ENCODE measurements at regions not wholly inside any gene's neighbourhood (a gene's known extent, or its start where the extent isn't known, plus 50 kb on each side); places are given as distances from the start of the nearest gene placed in this dataset.
"Not testable (repeated sequence)": the region's sequence is repeated elsewhere in the genome, so short reads cannot be mapped to it uniquely, and the experiment has no call there.

DNA sequence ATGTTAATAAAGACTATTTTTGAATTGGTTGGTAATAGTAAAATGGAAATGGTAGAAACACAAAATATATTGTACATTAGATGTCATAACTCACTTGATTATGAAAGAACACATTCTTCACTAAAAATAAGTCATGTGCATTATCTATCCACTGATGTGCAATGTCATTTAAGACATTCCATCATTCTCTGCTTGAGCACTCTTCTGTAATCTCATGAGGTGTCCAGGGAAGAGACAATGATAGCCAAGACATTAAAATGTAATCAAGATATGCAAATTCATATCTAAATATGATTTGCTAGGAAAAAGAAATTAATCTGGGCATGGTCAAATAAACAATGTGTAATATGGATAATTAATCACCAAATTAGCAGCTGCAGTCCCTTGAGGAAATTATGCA is 422.5 kb downstream of the BTG1 start:
- Histone ChIP-seq H3K4me1 (ENCODE audit: insufficient read depth, low read length) (no peaks in the 10 kb centered on the region), H3K4me3 (ENCODE audit: low read length) (no peak overlapping the region), H3K9ac (ENCODE audit: low read depth, low read length) (no peak overlapping the region), H3K27me3 (ENCODE audit: insufficient read depth, low read length) (no peaks in the 10 kb centered on the region), H3K9me3 (ENCODE audit: insufficient read depth, low read depth, low read length) (no peaks in the 10 kb centered on the region), H3K27ac (ENCODE audit: low read length) (no peak overlapping the region), H3K36me3 (ENCODE audit: insufficient read depth, low read depth, low read length) (no peaks in the 10 kb centered on the region)

DNA sequence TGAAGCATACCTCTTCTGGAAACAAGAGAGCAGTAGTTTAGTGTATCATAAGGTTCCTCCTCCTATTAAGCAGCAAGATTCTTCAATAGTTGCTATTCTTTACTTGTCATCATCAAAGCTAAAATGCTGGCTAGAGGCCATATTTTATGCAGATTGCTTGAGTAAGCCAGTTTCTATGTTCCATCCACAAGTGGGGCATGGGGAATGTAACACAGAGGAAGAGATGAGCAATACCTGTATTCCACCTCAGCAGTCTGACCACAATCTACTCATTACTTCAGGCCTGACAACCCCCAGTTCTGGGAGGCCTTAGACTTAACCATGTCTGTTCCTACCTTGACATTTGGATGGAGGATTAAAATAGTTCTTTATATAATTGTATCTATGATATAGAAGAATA is 423.6 kb downstream of the BTG1 start:
- Histone ChIP-seq H3K27ac (ENCODE audit: low read length) (no peak overlapping the region), H3K9me3 (ENCODE audit: insufficient read depth, low read depth, low read length) (no peaks in the 10 kb centered on the region), H3K36me3 (ENCODE audit: insufficient read depth, low read depth, low read length) (no peaks in the 10 kb centered on the region), H3K4me1 (ENCODE audit: insufficient read depth, low read length) (no peaks in the 10 kb centered on the region), H3K27me3 (ENCODE audit: insufficient read depth, low read length) (no peaks in the 10 kb centered on the region), H3K4me3 (ENCODE audit: low read length) (no peak overlapping the region), H3K9ac (ENCODE audit: low read depth, low read length) (no peak overlapping the region)

DNA sequence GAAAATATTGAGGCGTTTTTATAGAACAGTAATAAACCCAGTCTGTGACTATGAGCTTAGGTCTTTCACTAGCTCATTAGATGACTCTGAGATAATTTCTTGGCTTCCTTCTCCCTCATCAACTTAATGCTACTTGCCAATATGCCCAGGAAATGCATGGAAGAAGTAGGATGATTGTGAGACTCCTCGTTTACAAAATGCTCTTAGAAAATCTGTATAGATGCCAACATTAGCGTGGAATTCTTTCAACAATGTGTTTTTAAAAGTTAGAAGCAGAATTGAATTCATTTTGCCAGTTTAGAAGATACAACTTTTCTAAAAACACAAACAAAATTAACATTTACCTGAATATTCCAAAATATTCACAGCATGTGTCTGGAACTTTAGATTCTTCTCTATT is 424.6 kb downstream of the BTG1 start:
- no peaks in the 10 kb centered on the region for H3K4me1 ChIP-seq (ENCODE audit: insufficient read depth, low read length)
- H3K36me3 ChIP-seq (ENCODE audit: insufficient read depth, low read depth, low read length): no peaks in the 10 kb centered on the region
- H3K4me3 ChIP-seq (ENCODE audit: low read length): no peak overlapping the region
- no peak overlapping the region for H3K27ac ChIP-seq (ENCODE audit: low read length)
- no peaks in the 10 kb centered on the region for H3K9me3 ChIP-seq (ENCODE audit: insufficient read depth, low read depth, low read length)
- H3K9ac ChIP-seq (ENCODE audit: low read depth, low read length): no peak overlapping the region
- H3K27me3 ChIP-seq (ENCODE audit: insufficient read depth, low read length): no peaks in the 10 kb centered on the region

- no peak overlapping the region for H3K9ac ChIP-seq (ENCODE audit: low read depth, low read length)
- no peaks in the 10 kb centered on the region for H3K9me3 ChIP-seq (ENCODE audit: insufficient read depth, low read depth, low read length)
- no peak overlapping the region for H3K27ac ChIP-seq (ENCODE audit: low read length)
- no peak overlapping the region for H3K4me3 ChIP-seq (ENCODE audit: low read length)
- no peaks in the 10 kb centered on the region for H3K4me1 ChIP-seq (ENCODE audit: insufficient read depth, low read length)
- H3K27me3 ChIP-seq (ENCODE audit: insufficient read depth, low read length): no peaks in the 10 kb centered on the region
- H3K36me3 ChIP-seq (ENCODE audit: insufficient read depth, low read depth, low read length): no peaks in the 10 kb centered on the region
Measured at GRCh38 chr12:91718326-91718725, 427.3 kb downstream of the BTG1 start.

DNA sequence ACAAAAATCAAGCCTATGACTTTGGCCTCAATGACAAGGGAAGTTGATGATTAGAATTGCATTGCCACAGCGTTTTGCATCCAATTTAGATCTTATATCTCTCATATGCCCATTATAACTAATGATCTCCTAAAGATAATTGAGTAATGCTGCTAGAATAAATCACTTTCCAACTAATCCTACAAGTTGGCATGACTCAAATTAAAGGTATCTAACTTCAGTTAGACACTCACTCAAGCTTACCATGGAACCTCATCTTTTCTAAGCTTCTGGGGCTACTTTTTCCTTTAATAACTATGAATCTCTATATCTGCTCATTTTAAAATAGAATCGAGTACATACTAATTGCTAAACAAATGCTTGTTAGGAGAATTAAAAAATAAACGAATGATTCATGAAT is 427.8 kb downstream of the BTG1 start:
- no peaks in the 10 kb centered on the region for H3K4me1 ChIP-seq (ENCODE audit: insufficient read depth, low read length)
- no peak overlapping the region for H3K4me3 ChIP-seq (ENCODE audit: low read length)
- H3K36me3 ChIP-seq (ENCODE audit: insufficient read depth, low read depth, low read length): no peaks in the 10 kb centered on the region
- no peak overlapping the region for H3K27ac ChIP-seq (ENCODE audit: low read length)
- H3K9me3 ChIP-seq (ENCODE audit: insufficient read depth, low read depth, low read length): no peaks in the 10 kb centered on the region
- no peaks in the 10 kb centered on the region for H3K27me3 ChIP-seq (ENCODE audit: insufficient read depth, low read length)
- H3K9ac ChIP-seq (ENCODE audit: low read depth, low read length): no peak overlapping the region

GRCh38 chr12:91711925-91712324 is 433.7 kb downstream of the BTG1 start:
- H3K4me3 ChIP-seq (ENCODE audit: low read length); H3K27me3 ChIP-seq (ENCODE audit: insufficient read depth, low read length); H3K4me1 ChIP-seq (ENCODE audit: insufficient read depth, low read length); H3K9ac ChIP-seq (ENCODE audit: low read depth, low read length); H3K27ac ChIP-seq (ENCODE audit: low read length); H3K9me3 ChIP-seq (ENCODE audit: insufficient read depth, low read depth, low read length); H3K36me3 ChIP-seq (ENCODE audit: insufficient read depth, low read depth, low read length): not testable (repeated sequence)

GRCh38 chr12:91706466-91706865 is 439.2 kb downstream of the BTG1 start:
- no peak overlapping the region for H3K27ac ChIP-seq (ENCODE audit: low read length)
- H3K4me1 ChIP-seq (ENCODE audit: insufficient read depth, low read length): no peaks in the 10 kb centered on the region
- no peak overlapping the region for H3K9ac ChIP-seq (ENCODE audit: low read depth, low read length)
- H3K27me3 ChIP-seq (ENCODE audit: insufficient read depth, low read length): no peaks in the 10 kb centered on the region
- H3K36me3 ChIP-seq (ENCODE audit: insufficient read depth, low read depth, low read length): no peaks in the 10 kb centered on the region
- no peak overlapping the region for H3K4me3 ChIP-seq (ENCODE audit: low read length)
- H3K9me3 ChIP-seq (ENCODE audit: insufficient read depth, low read depth, low read length): no peaks in the 10 kb centered on the region

GRCh38 chr12:91704446-91704845 is 441.2 kb downstream of the BTG1 start:
- Histone ChIP-seq H3K36me3 (ENCODE audit: insufficient read depth, low read depth, low read length) (no peaks in the 10 kb centered on the region), H3K4me1 (ENCODE audit: insufficient read depth, low read length) (no peaks in the 10 kb centered on the region), H3K27me3 (ENCODE audit: insufficient read depth, low read length) (no peaks in the 10 kb centered on the region), H3K4me3 (ENCODE audit: low read length) (no peak overlapping the region), H3K9ac (ENCODE audit: low read depth, low read length) (no peak overlapping the region), H3K27ac (ENCODE audit: low read length) (no peak overlapping the region), H3K9me3 (ENCODE audit: insufficient read depth, low read depth, low read length) (no peaks in the 10 kb centered on the region)

DNA sequence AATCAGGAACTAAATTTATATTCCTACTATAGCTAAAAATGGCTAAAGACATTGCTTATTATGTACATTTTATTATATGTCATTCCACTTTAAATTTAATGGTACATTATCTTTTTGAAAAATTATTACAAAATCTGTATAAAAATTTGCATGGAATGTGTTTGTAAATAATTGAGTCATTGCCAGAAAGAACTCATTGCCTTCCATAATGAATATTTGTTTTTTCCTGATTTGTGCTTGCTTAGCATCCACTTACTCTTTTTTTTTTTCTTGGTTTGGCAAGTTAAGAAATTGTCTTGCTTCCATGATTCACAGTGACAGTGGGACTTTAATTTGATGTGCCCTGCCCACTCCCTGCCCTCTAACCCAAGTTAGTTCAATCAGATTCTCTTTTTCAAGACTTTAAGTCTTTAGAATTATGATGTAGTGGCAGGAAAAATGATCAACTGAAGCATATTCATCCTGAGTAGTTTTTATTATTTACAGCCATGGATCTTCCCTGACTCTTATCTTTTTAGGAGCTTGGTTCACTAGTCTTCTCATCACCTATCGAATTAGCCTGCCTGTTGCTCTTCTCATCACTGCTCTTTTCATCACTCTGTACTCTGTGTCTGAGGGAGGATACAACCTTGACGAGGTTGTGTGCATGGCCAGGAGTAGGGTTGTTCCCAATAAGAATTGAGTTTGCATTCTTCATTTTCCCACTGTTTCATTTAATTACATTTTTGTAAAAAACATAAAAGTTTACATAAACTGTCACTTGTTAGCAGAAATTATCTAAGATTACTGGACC is 442.0 kb downstream of the BTG1 start:
- Histone ChIP-seq H3K9ac (ENCODE audit: low read depth, low read length) (no peak overlapping the region), H3K4me3 (ENCODE audit: low read length) (no peak overlapping the region), H3K36me3 (ENCODE audit: insufficient read depth, low read depth, low read length) (no peaks in the 10 kb centered on the region), H3K4me1 (ENCODE audit: insufficient read depth, low read length) (no peaks in the 10 kb centered on the region), H3K27ac (ENCODE audit: low read length) (no peak overlapping the region), H3K27me3 (ENCODE audit: insufficient read depth, low read length) (no peaks in the 10 kb centered on the region), H3K9me3 (ENCODE audit: insufficient read depth, low read depth, low read length) (no peaks in the 10 kb centered on the region)

- Histone ChIP-seq H3K9ac (ENCODE audit: low read depth, low read length) (no peak overlapping the region), H3K9me3 (ENCODE audit: insufficient read depth, low read depth, low read length) (no peaks in the 10 kb centered on the region), H3K4me3 (ENCODE audit: low read length) (no peak overlapping the region), H3K27me3 (ENCODE audit: insufficient read depth, low read length) (no peaks in the 10 kb centered on the region), H3K4me1 (ENCODE audit: insufficient read depth, low read length) (no peaks in the 10 kb centered on the region), H3K27ac (ENCODE audit: low read length) (no peak overlapping the region), H3K36me3 (ENCODE audit: insufficient read depth, low read depth, low read length) (no peaks in the 10 kb centered on the region)
Measured at GRCh38 chr12:91702843-91703425, 442.7 kb downstream of the BTG1 start.

GRCh38 chr12:91695964-91696363 is 449.7 kb downstream of the BTG1 start:
- Histone ChIP-seq H3K27ac (ENCODE audit: low read length) (no peak overlapping the region), H3K4me3 (ENCODE audit: low read length) (no peak overlapping the region), H3K36me3 (ENCODE audit: insufficient read depth, low read depth, low read length) (no peaks in the 10 kb centered on the region), H3K27me3 (ENCODE audit: insufficient read depth, low read length) (no peaks in the 10 kb centered on the region), H3K9ac (ENCODE audit: low read depth, low read length) (no peak overlapping the region), H3K9me3 (ENCODE audit: insufficient read depth, low read depth, low read length) (no peaks in the 10 kb centered on the region), H3K4me1 (ENCODE audit: insufficient read depth, low read length) (no peaks in the 10 kb centered on the region)

- not testable (repeated sequence) for H3K9me3 ChIP-seq (ENCODE audit: insufficient read depth, low read depth, low read length); H3K27me3 ChIP-seq (ENCODE audit: insufficient read depth, low read length); H3K36me3 ChIP-seq (ENCODE audit: insufficient read depth, low read depth, low read length); H3K9ac ChIP-seq (ENCODE audit: low read depth, low read length); H3K4me3 ChIP-seq (ENCODE audit: low read length); H3K4me1 ChIP-seq (ENCODE audit: insufficient read depth, low read length); H3K27ac ChIP-seq (ENCODE audit: low read length)
Measured at GRCh38 chr12:91695406-91695805, 450.2 kb downstream of the BTG1 start.

Data from iPS-20b (cell line).